ENCODE measurements at regions not wholly inside any gene's neighbourhood (a gene's known extent, or its start where the extent isn't known, plus 50 kb on each side); places are given as distances from the start of the nearest gene placed in this dataset.

GRCh38 chr4:115484479-115484878, 371.1 kb upstream of the NDST4 start:
- TF ChIP-seq POLR2A (IDR thresholded peaks at IDR 0.05) (no peak), CTCF (IDR thresholded peaks at IDR 0.05) (no peak), EP300 (IDR thresholded peaks at IDR 0.05) (no peak)

Measured in suprapubic skin (tissue), 3 donors.